IgD-negative memory B cell (primary cell): ENCODE measurements at regions not wholly inside any gene's neighbourhood (a gene's known extent, or its start where the extent isn't known, plus 50 kb on each side); places are given as distances from the start of the nearest gene placed in this dataset.
A peak's percentile ranks its signal among the peaks of the same experiment; 100 is the strongest.

ENCODE experiments used
- H3K27ac Mint-ChIP-seq, 3 donors: one replicate each; pipeline ENCODE4 v1.8.0; 2020 to 2022; ENCODE audit warnings: mild to moderate bottlenecking in 3 of 3, mixed read lengths in 3 of 3, moderate library complexity in 1 of 3
- H3K27me3 Mint-ChIP-seq: one replicate; pipeline ENCODE4 v1.8.0; 2021; ENCODE audit warnings: mixed read lengths
- H3K36me3 Mint-ChIP-seq: one replicate; pipeline ENCODE4 v1.8.0; 2020; ENCODE audit warnings: mild to moderate bottlenecking, mixed read lengths
- H3K4me1 Mint-ChIP-seq, 3 donors: one replicate each; pipeline ENCODE4 v1.8.0; 2020 to 2022; ENCODE audit warnings: mixed read lengths in 3 of 3, mild to moderate bottlenecking in 1 of 3
- H3K4me3 Mint-ChIP-seq, 4 donors: one replicate each; pipeline ENCODE4 v1.8.0; 2020 to 2022; ENCODE audit warnings: mild to moderate bottlenecking in 4 of 4, mixed read lengths in 4 of 4, moderate library complexity in 3 of 4
- H3K9me3 Mint-ChIP-seq, 3 donors: one replicate each; pipeline ENCODE4 v1.8.0; 2020 to 2021; ENCODE audit warnings: mixed read lengths in 3 of 3, mild to moderate bottlenecking in 1 of 3

DNA sequence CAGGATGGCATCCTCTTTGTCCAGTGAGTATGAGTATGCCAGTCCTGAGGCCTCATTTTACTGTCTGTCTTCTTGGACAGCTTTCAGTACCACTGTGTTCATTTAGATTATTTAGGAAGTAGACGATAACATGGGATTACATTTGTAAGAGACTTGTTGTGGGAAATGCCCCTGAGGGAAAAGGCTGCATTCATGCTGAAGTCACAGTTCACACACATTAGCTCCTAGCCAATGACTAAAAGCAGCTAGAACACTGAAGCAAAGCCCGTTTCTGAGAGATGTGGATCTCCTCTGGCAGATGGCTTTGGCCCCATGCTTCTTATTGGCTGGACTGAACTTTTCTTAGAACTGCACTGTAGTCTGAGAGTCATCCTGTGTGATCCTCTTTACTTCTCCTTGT is 242.4 kb downstream of the FAM76B start:
- no peak overlapping the region for H3K27ac Mint-ChIP-seq
- H3K36me3 Mint-ChIP-seq = no peaks in the 10 kb centered on the region
- no peaks in the 10 kb centered on the region for H3K9me3 Mint-ChIP-seq
- H3K4me1 Mint-ChIP-seq = no peaks in the 10 kb centered on the region
- H3K27me3 Mint-ChIP-seq = no peaks in the 10 kb centered on the region
- H3K4me3 Mint-ChIP-seq = no peak overlapping the region

DNA sequence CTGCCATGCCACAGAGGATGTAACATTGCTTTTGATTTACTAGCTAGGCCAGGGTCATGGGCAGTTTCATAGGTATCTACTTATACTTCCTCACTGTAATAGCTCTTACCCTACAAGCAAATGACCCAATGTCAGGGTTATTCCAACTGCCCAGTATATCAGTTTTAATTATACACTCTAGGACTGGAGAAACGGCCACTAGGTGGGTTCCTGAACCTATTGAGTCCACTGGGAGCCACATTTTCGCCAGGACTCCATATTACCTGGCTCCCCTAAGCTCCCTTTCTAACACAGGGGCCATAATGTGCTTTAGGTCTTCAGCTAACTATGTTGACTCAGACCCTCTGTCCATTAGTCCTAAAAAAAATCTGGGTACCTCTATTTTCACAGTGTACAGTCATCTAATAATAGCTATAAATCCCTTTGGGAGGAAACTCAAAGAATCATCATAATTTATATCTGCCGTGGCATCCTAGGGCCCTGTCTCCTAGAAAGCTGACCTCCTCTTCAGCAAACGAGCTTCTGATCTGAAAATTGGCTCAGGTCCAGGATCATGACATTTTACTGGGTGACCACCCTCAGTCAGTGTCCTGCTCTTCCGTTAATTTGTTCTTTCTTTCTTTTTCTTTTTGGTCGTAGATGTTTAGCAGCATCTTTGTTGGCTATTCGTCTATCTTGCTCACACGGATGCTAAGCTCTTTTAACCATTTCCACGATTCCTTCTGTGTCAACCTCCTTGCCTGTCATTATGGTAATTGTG is 244.3 kb downstream of the FAM76B start:
- H3K4me1 Mint-ChIP-seq = no peaks in the 10 kb centered on the region

DNA sequence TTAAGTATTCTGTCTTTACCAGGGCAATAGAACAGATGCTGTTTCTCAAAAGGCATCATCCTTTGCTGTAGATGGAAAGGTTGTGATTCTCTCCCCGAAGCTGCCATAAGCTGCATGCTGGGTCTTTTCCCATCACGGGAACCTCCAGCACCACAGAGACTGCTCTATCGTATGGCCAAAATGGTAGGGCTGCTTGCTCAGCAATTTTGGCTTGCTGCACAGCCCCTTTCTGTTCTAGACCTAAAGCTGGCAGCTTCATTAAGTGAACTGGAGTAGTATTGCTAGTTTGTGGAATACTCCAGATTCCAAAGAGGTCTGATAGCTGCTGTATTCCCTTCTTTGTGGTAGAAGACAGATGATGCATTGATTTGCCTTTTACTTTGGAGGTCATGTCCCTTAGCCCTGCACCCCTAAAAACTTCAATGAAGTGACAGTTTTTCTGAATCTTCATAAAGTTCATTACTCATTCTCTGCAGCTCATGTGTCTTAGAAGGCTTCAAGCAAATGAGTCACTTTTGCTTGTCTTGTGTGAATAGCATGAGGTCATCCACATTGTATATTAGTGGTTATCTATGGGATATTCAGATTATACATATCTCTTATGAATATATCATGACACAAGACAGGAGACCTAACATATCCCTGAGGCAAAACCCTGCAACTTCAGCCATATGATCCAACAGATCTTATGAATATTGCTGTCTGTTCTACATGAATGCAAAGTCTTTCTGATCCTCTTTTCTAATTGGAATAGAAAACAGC is 245.3 kb downstream of the FAM76B start:
- H3K27me3 Mint-ChIP-seq = no peaks in the 10 kb centered on the region

More for the DNA sequence above, 244.3 kb downstream of the FAM76B start:
- Mint-ChIP-seq H3K27me3 (no peaks in the 10 kb centered on the region), H3K36me3 (no peaks in the 10 kb centered on the region), H3K4me3 (no peak overlapping the region), H3K27ac (no peak overlapping the region), H3K9me3 (no peaks in the 10 kb centered on the region)

DNA sequence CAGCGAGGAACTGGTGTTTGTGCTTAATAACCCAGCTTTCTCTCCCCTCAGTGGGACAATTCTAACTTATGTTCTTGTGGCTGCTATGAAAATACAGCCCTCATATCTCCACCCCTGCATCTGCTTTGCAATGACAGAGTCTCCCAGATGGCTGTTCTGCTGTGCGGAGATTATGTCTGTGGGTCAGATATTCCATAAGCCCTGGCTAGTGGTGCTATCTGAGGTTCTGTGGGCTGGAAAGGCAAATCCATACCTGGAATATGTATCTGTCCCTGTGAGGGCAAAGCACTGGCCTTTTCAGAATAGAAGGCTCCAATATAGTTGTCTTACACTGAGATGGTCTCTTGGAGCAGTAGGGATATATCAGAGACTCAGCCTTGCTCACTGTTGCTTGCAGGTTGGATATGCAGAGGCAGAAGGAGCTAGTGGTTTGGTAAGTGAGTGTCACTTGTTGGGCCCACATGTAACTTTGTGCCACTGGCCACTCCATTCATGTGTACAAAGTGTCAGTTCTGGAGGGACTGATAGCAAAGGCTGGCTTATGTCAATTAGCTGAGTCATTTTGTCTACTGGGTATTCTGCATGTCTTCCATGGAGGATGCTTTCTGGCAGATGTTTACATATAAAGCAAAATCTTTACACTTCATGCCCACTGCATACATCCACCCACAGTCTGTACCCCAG is 246.6 kb downstream of the FAM76B start:
- H3K4me3 Mint-ChIP-seq = no peak overlapping the region
- no peaks in the 10 kb centered on the region for H3K9me3 Mint-ChIP-seq
- H3K27me3 Mint-ChIP-seq = peaks cover 1% of the 10 kb centered on the region
- H3K27ac Mint-ChIP-seq = no peak overlapping the region
- H3K36me3 Mint-ChIP-seq = no peaks in the 10 kb centered on the region
- H3K4me1 Mint-ChIP-seq = no peaks in the 10 kb centered on the region

More for the DNA sequence above, 245.3 kb downstream of the FAM76B start:
- no peaks in the 10 kb centered on the region for H3K9me3 Mint-ChIP-seq
- H3K4me3 Mint-ChIP-seq = no peak overlapping the region
- H3K27ac Mint-ChIP-seq = no peak overlapping the region
- H3K4me1 Mint-ChIP-seq = no peaks in the 10 kb centered on the region
- H3K36me3 Mint-ChIP-seq = no peaks in the 10 kb centered on the region

DNA sequence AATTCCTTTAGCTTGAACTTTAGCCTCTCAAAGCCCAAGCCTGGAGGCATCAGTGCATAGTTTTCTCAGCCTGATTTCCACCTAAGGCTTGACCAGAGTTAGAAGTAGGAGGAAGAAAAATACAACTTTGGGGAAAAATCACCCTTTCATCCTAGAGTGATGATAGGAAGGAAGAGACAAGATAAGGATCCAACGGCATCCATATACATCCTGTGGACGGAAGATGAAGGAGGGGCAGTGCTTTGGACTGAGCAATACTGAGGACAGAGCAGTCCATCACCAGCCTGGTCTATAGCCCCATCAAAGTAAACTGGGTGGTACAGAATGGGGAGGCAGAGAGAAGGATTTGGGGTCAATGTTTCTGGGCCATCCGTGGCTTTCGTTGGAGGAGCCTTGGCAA is 247.9 kb downstream of the FAM76B start:
- H3K27me3 Mint-ChIP-seq = peaks cover 1% of the 10 kb centered on the region
- peak overlapping the region in 1 of 3 donors; percentile 15 for H3K27ac Mint-ChIP-seq
- H3K4me3 Mint-ChIP-seq = no peak overlapping the region
- no peaks in the 10 kb centered on the region for H3K36me3 Mint-ChIP-seq
- H3K9me3 Mint-ChIP-seq = no peaks in the 10 kb centered on the region
- no peaks in the 10 kb centered on the region for H3K4me1 Mint-ChIP-seq

DNA sequence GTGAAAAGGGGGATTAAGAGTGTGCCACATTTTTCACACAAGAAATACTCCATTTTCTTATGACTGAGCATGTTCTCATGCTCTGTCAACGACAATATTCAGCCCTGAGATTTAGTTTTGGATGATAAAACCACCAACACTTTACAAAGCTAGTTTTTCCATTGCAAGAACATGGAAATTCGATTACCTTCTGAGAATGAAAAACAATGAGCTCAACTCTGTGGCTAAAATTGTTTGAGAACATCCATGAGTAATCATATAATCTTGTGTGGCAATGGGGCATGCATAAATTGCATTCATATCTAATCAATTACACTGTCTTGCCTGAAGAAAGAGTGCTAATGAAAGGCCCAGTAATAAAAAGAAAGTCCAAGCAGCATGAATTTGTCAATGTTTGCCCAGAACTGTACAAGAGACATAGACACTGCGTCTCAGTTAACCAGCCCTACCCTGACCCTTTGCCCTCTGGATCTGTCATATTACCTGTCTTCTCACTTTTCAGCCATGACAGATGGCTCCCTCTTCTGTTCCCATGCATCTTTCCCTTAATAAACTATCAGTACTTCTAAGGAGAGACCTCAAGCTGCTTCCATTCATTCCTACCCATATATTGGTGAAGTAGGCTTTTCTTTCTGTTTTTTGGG is 253.4 kb downstream of the FAM76B start:
- Mint-ChIP-seq H3K27ac (no peak overlapping the region), H3K4me3 (no peak overlapping the region), H3K36me3 (peaks cover 2% of the 10 kb centered on the region), H3K27me3 (peaks cover 3% of the 10 kb centered on the region), H3K9me3 (peaks cover 0 to 14% (median 7%) of the 10 kb centered on the region in 3 donors), H3K4me1 (no peaks in the 10 kb centered on the region)

DNA sequence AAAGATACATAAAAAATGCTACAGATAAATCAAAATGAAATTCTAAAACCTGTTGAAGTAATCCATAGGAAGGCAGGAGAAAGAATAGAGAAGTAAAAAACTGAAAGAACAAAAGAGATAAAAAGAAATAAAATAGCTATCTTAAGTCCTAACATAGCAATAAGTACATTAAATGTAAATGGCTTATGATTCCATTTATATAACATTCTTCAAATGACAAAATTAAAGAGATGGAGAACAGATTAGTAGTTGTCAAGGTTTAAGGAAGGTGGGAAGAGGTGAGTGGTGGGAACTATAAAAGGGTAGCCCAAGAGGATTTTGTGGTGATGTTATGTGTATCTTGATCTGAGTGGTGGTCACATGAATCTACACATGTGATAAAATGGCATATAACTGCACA is 254.8 kb downstream of the FAM76B start:
- Mint-ChIP-seq H3K27ac (no peak overlapping the region), H3K27me3 (peaks cover 3% of the 10 kb centered on the region)

DNA sequence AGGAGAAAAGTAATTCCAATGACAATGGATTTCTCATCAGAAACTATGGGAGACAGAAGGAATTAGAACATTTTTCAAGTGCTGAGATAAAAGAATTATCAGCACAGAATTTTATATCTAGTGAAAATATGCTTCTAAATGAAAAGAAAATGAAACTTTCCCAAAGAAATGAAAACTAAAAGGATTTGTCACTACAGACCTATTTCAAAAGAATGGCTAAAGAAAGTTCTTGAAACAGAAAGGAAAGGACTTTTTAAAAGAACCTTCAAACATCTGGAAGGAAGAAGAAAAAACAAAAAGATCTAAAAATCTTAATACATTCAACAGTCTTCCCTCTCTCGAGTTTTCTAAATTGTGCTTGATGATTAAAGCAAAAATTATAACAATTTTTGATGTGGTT is 255.4 kb downstream of the FAM76B start:
- Mint-ChIP-seq H3K27me3 (peaks cover 3% of the 10 kb centered on the region), H3K4me3 (no peak overlapping the region), H3K36me3 (peaks cover 4% of the 10 kb centered on the region), H3K9me3 (peaks cover under 1 to 14% (median 7%) of the 10 kb centered on the region in 3 donors), H3K27ac (no peak overlapping the region), H3K4me1 (no peaks in the 10 kb centered on the region)

More for the DNA sequence above, 254.8 kb downstream of the FAM76B start:
- peaks cover 0 to 14% (median 7%) of the 10 kb centered on the region in 3 donors for H3K9me3 Mint-ChIP-seq
- no peak overlapping the region for H3K4me3 Mint-ChIP-seq
- peaks cover 4% of the 10 kb centered on the region for H3K36me3 Mint-ChIP-seq
- H3K4me1 Mint-ChIP-seq = no peaks in the 10 kb centered on the region

DNA sequence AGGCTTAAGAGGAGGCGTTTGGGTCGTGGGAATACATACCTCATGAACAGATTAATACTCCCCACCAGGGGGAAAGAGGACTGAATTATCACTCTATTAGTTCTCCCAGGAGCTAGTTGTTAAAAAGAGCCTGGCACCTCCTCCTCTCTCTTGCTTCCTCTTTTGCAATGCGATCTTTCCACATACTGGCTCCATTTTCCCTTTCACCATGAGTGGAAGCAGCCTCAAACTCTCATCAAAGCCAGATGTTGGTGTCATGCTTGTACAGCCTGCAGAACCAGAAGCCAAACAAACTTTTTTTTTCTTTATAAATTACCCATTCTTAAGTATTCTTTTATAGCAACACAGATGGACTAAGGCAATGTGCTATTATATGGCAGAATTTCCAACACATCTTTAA is 258.5 kb downstream of the FAM76B start:
- Mint-ChIP-seq H3K4me1 (no peaks in the 10 kb centered on the region), H3K27me3 (peaks cover 6% of the 10 kb centered on the region), H3K4me3 (no peak overlapping the region), H3K36me3 (peaks cover 4% of the 10 kb centered on the region), H3K27ac (no peak overlapping the region), H3K9me3 (peaks cover 2 to 14% (median 9%) of the 10 kb centered on the region in 3 donors)

DNA sequence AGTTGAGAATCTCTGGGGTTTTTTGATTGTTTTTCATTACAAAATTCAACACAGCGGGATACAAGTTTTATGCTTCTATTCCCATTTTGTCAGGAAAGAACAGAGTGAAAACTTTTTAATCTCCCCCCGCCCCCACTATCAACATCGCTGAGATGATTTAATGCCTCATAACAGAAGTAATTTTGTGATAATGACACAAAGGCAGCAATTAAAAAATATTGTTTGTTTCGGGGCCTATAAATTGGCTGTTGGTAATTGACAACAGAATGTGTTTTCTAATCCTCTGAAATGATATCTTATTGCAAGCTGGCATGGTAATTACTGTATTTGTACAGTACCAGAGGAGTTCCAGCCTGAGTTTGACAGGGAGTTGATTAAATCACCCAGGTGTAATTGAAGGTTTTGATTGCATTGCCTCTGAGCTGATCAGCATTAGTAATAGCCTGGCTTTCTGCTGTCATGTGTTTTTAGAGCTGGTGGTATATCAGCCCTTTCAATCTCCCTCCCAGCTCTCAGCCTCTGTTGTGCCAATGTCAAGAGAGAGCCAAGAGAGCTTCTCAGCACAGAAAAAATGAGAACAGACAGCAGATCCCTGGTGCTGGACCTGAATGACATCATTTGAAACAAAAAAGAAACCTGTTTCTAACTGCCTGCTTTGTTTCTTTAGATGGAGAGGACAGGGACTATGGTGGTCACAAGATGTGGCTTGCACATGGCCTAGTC is 265.1 kb downstream of the FAM76B start:
- Mint-ChIP-seq H3K4me1 (no peaks in the 10 kb centered on the region), H3K36me3 (no peaks in the 10 kb centered on the region), H3K27me3 (peaks cover 5% of the 10 kb centered on the region), H3K4me3 (no peak overlapping the region), H3K9me3 (peaks cover 0 to 2% (median 2%) of the 10 kb centered on the region in 3 donors), H3K27ac (no peak overlapping the region)

DNA sequence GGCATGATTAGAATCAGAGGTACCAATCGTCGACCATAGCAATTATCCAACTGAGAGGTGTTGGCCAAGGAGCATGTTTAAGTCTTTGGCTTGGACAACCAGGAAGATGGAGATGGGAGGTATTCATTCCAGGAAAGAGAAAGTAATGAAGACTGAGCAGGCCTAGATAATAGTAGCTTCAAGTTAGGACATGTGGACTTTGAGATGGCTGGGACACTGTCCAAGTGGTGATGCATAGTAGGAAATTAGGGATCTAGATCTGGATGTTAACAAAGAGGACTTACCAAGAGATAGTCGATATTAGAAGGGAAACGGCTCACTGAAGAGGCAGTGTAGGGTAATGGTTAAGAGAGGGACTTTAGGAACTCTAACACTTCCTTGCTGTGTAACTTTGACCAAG is 266.7 kb downstream of the FAM76B start:
- Mint-ChIP-seq H3K4me1 (no peaks in the 10 kb centered on the region), H3K9me3 (peaks cover 0 to under 1% (median 0%) of the 10 kb centered on the region in 3 donors), H3K36me3 (no peaks in the 10 kb centered on the region), H3K27me3 (peaks cover 5% of the 10 kb centered on the region), H3K27ac (no peak overlapping the region), H3K4me3 (no peak overlapping the region)

DNA sequence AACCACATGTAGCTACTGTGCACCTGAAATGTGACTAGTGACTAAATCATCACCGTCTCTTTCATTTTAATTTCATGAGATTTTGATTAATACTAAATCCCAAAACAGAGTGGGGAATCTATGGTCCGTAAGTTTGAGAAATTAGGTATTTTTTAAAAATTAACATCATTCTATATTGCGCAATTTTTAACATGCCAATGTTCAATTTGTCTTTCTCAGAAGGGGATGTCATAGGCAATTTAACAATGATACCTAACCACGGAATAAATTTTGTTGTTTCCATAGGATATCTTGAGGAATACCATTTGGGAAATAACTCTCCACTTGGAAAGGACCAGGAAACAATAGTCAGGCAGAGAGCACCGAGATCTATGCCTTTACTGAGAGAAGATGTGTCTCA is 267.7 kb downstream of the FAM76B start:
- H3K27me3 Mint-ChIP-seq = peaks cover 5% of the 10 kb centered on the region
- no peaks in the 10 kb centered on the region for H3K36me3 Mint-ChIP-seq
- H3K4me3 Mint-ChIP-seq = no peak overlapping the region
- H3K9me3 Mint-ChIP-seq = no peaks in the 10 kb centered on the region
- no peak overlapping the region for H3K27ac Mint-ChIP-seq
- H3K4me1 Mint-ChIP-seq = no peaks in the 10 kb centered on the region

DNA sequence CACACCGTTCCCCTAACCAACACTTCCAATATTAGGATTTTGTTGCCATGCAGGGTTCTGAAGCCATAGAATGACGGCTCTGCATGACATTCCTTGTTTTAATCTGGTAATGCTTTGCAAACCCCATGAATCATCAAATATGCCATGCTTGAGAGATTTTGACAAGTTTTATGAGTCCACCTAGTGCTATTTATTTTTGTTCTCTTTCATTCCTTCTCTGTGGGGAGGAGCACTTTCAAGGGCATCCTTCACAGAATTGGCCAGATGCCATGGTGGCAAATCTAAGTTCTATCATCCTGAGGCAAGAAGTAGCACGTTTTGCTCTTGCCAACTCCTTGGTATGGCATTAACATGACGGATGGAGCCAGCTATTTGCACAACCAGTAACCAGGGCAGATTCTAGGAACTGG is 268.4 kb downstream of the FAM76B start:
- Mint-ChIP-seq H3K27ac (no peak overlapping the region), H3K4me1 (no peaks in the 10 kb centered on the region), H3K4me3 (no peak overlapping the region), H3K9me3 (no peaks in the 10 kb centered on the region), H3K36me3 (no peaks in the 10 kb centered on the region), H3K27me3 (peaks cover under 1% of the 10 kb centered on the region)

DNA sequence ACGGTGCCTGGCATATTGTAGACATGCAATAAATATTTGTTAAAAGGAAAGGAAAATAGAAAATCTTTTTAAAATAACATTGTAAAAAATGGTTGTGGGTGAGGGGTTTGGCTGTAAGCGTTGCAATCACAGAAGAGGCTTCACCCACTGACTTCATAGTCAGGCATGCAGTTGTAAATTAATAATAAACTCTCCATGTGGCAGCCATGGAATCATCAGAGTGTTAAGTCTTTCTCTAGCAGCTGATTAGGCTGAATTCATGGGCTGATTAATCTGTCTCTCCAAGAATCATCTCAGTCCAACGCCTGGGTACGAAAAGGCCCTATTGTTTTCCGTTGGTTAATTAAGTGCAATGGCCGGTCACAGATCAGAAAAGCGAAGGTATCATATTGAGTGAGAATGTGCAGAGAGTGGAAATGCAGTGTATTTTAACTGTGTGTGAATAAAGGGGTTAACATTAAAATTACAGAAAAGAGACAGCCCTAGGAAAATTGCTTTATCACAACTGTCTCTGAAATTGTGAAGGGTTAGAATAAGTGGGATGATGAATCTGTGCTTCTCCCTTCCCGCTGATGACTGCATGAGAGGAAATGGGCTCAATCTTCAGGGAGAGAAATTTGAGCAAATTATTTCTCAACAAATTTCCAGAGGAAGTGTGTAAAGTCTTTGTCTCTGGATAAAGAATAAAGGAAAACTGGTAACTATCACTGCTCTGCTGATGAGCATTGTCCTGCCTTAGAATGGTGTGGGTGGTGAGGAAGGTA is 269.0 kb downstream of the FAM76B start:
- no peaks in the 10 kb centered on the region for H3K27me3 Mint-ChIP-seq

More for the DNA sequence above, 269.0 kb downstream of the FAM76B start:
- H3K36me3 Mint-ChIP-seq = no peaks in the 10 kb centered on the region
- H3K9me3 Mint-ChIP-seq = no peaks in the 10 kb centered on the region
- no peak overlapping the region for H3K27ac Mint-ChIP-seq
- no peak overlapping the region for H3K4me3 Mint-ChIP-seq
- peaks cover 0 to 1% (median 0%) of the 10 kb centered on the region in 3 donors for H3K4me1 Mint-ChIP-seq
